HCT116 (cell line): ENCODE measurements at regions not wholly inside any gene's neighbourhood (a gene's known extent, or its start where the extent isn't known, plus 50 kb on each side); places are given as distances from the start of the nearest gene placed in this dataset.

Source experiments
- ATAC-seq: fragments of 200-7000 bp; cut with Tn5 transposase; 2 replicates; pipeline ENCODE4 v1.9.1; 2020; ENCODE audit warnings: mild to moderate bottlenecking, moderate library complexity
- BruUV-seq: library from RNA; stranded (reverse); fragments of 400-500 nt; replicated peaks from 2 replicates; lab custom pipeline; 2021; lab: Mats Ljungman, UMichigan
- CTCF ChIA-PET: fragments of 300-600 bp; sonication (Branson Sonifier 250); formaldehyde crosslinking; loops from one replicate; lab custom pipeline; 2021; ENCODE audit warnings: antibody characterized with exemption; lab: Charles Lee
- POLR2A ChIA-PET: fragments of 300-600, 350-600 bp; sonication (Branson Sonifier 250); formaldehyde crosslinking; loops from one replicate; lab custom pipeline; 2021; ENCODE audit warnings: antibody characterized with exemption; lab: Charles Lee
- RAD21 ChIA-PET, 2 experiments: fragments of 300-600 bp; sonication (Branson Sonifier 250); formaldehyde crosslinking; loops; one replicate each; lab custom pipeline; 2023; ENCODE audit warnings: low total read pairs in 2 of 2; ENCODE audit not compliant: uncharacterized antibody in 2 of 2, unreplicated experiment in 2 of 2, low non-redundant PET in 1 of 2; lab: Charles Lee
- DNase-seq: peaks from one replicate; pipeline ENCODE4 v3.0.0-alpha.2; 2010; ENCODE audit warnings: low read depth, low spot score
- H2AFZ ChIP-seq: fragments of 200-600 bp; shearing (Covaris generic), sonication (generic); 2 replicates; pipeline ENCODE4 v1.6.1; 2017; ENCODE audit warnings: low read depth, mixed run types, mixed read lengths, antibody characterized with exemption, low read length; ENCODE audit not compliant: poor library complexity, severe bottlenecking
- H3K27ac ChIP-seq: 2 replicates; pipeline ENCODE4 v1.5.1; 2012; ENCODE audit warnings: low read depth, low read length
- H3K27me3 ChIP-seq: fragments of 200-600 bp; sonication (generic); 2 replicates; pipeline ENCODE4 v1.6.1; 2016; ENCODE audit warnings: mixed run types, low read length, mixed read lengths; ENCODE audit not compliant: insufficient read depth
- H3K36me3 ChIP-seq, 2 experiments: fragments of 200-500 bp in 1 of 2; fragments of 200-600 bp in 1 of 2; sonication (Bioruptor generic) in 1 of 2; sonication (generic) in 1 of 2; 2 replicates each; pipeline versions ENCODE4 v1.5.1 to v1.6.1; 2014 to 2016; ENCODE audit warnings: low read length in 2 of 2, inconsistent platforms in 1 of 2, mixed read lengths in 1 of 2, mixed run types in 1 of 2; ENCODE audit not compliant: insufficient read depth in 2 of 2, control insufficient read depth in 1 of 2
- H3K4me1 ChIP-seq, 2 experiments: fragments of 200-600 bp in 1 of 2; sonication (generic) in 1 of 2; 2 replicates each; pipeline versions ENCODE4 v1.5.1 to v1.6.1; 2012 to 2017; ENCODE audit warnings: low read length in 2 of 2, inconsistent platforms in 1 of 2, mild to moderate bottlenecking in 1 of 2, mixed read lengths in 1 of 2, mixed run types in 1 of 2, moderate library complexity in 1 of 2; ENCODE audit not compliant: insufficient read depth in 2 of 2, control insufficient read depth in 1 of 2
- H3K4me2 ChIP-seq: fragments of 200-600 bp; sonication (generic); 2 replicates; pipeline ENCODE4 v1.6.1; 2017; ENCODE audit warnings: mixed run types, low read length, mixed read lengths
- H3K4me3 ChIP-seq, 2 experiments: fragments of 200-600 bp in 1 of 2; sonication (generic) in 1 of 2; replicated peaks in 1 of 2; 2 replicates each; pipeline ENCODE4 v1.5.1; 2011 to 2016; ENCODE audit warnings: low read length in 2 of 2, control low read depth in 1 of 2, low read depth in 1 of 2, mild to moderate bottlenecking in 1 of 2, mixed read lengths in 1 of 2, mixed run types in 1 of 2
- H3K79me2 ChIP-seq: fragments of 200-600 bp; sonication (generic); 2 replicates; pipeline ENCODE4 v1.6.1; 2017; ENCODE audit warnings: mild to moderate bottlenecking, mixed run types, low read length, moderate library complexity, mixed read lengths; ENCODE audit not compliant: insufficient read depth
- H3K9ac ChIP-seq: fragments of 200-600 bp; sonication (generic); 2 replicates; pipeline ENCODE4 v1.6.1; 2016; ENCODE audit warnings: low read length, mixed read lengths
- H3K9me2 ChIP-seq: fragments of 200-600 bp; sonication (generic), shearing (Covaris generic); 2 replicates; pipeline ENCODE4 v1.6.1; 2017; ENCODE audit warnings: mixed run types, mild to moderate bottlenecking, moderate library complexity; ENCODE audit not compliant: insufficient read depth
- H3K9me3 ChIP-seq, 2 experiments: fragments of 200-500 bp in 1 of 2; fragments of 200-600 bp in 1 of 2; sonication (Bioruptor generic) in 1 of 2; sonication (generic) in 1 of 2; 2 replicates each; pipeline ENCODE4 v1.6.1; 2014 to 2017; ENCODE audit warnings: low read length in 2 of 2, mixed read lengths in 2 of 2, inconsistent platforms in 1 of 2, low read depth in 1 of 2, mild to moderate bottlenecking in 1 of 2, mixed run types in 1 of 2, moderate library complexity in 1 of 2; ENCODE audit not compliant: control insufficient read depth in 1 of 2, insufficient read depth in 1 of 2
- H4K20me1 ChIP-seq: fragments of 200-600 bp; sonication (generic), shearing (Covaris generic); 2 replicates; pipeline ENCODE4 v1.6.1; 2017; ENCODE audit warnings: mixed run types, mild to moderate bottlenecking, moderate library complexity; ENCODE audit not compliant: insufficient read depth
- ATF3 ChIP-seq: IDR thresholded peaks from 2 replicates; pipeline ENCODE4 v1.6.1; 2012
- CEBPB ChIP-seq: IDR thresholded peaks from 2 replicates; pipeline ENCODE4 v1.6.1; 2012; ENCODE audit warnings: low read depth
- EGR1 ChIP-seq: IDR thresholded peaks from 2 replicates; pipeline ENCODE4 v1.6.1; 2012; ENCODE audit warnings: low read depth
- JUND ChIP-seq: IDR thresholded peaks from 2 replicates; pipeline ENCODE4 v1.6.1; 2012
- REST ChIP-seq: IDR thresholded peaks from 2 replicates; pipeline ENCODE4 v1.6.1; 2012; ENCODE audit warnings: low read depth
- SIN3A ChIP-seq: IDR thresholded peaks from 2 replicates; pipeline ENCODE4 v1.6.1; 2012; ENCODE audit warnings: low read depth
- SRF ChIP-seq: IDR thresholded peaks from 2 replicates; pipeline ENCODE4 v1.6.1; 2012; ENCODE audit warnings: low read depth
- TCF7L2 ChIP-seq: IDR thresholded peaks from 2 replicates; pipeline ENCODE4 v1.7.0; 2011; ENCODE audit warnings: borderline replicate concordance, inconsistent platforms; ENCODE audit not compliant: insufficient read depth, insufficient read length; ENCODE audit errors: extremely low read depth
- ZNF274 ChIP-seq: fragments of 200-500 bp; sonication (Bioruptor generic); IDR thresholded peaks from 2 replicates; pipeline ENCODE4 v1.6.1; 2014; ENCODE audit warnings: mild to moderate bottlenecking, low read depth, low read length, inconsistent platforms
- intact Hi-C: fragments of 100-400 bp; cut with micrococcal nuclease; formaldehyde crosslinking; loops from 2 replicates; pipeline ENCODE4 v1.10.0; 2022

- Histone ChIP-seq H3K4me1 (peaks cover 0 to 7% of the 10 kb centered on the region in 2 experiments; a peak in 3 of 4 replicates), H3K4me2 (no peak overlapping the region), H3K27me3 (peaks cover 36% of the 10 kb centered on the region), H2AFZ (no peak overlapping the region), H3K9me3 (no peaks in the 10 kb centered on the region), H3K27ac (no peak overlapping the region), H3K4me3 (no peak overlapping the region), H3K9ac (no peak overlapping the region), H4K20me1 (no peaks in the 10 kb centered on the region), H3K9me2 (no peaks in the 10 kb centered on the region)
- POLR2A ChIA-PET = no interaction called here
- DNase-seq = no peak
- CTCF ChIA-PET = no interaction called here
- RAD21 ChIA-PET = no interaction called here
- ATAC-seq = no peak
- no TSS peak for BruUV-seq
- intact Hi-C loops = no loop called here
- no peak for TF ChIP-seq JUND
- TF ChIP-seq TCF7L2 = no peak
- no peak for TF ChIP-seq REST
- no peak for TF ChIP-seq SIN3A
- TF ChIP-seq SRF = no peak
- TF ChIP-seq ZNF274 = no peak
- TF ChIP-seq EGR1 = no peak
- no peak for TF ChIP-seq CEBPB
- TF ChIP-seq ATF3 = no peak
- TF ChIP-seq, all 23 proteins: peak for 0
- no peaks in the 10 kb centered on the region for H3K79me2 ChIP-seq
- no peaks in the 10 kb centered on the region for H3K36me3 ChIP-seq
Observed at GRCh38 chr7:131687296-131687695, 130.9 kb upstream of the PODXL start.
